SK-N-SH treated with all-trans-retinoic acid at 6 μM for 48 hours (cell line): ENCODE measurements at regions not wholly inside any gene's neighbourhood (a gene's known extent, or its start where the extent isn't known, plus 50 kb on each side); places are given as distances from the start of the nearest gene placed in this dataset.

ENCODE experiments used
- ATAC-seq: fragments of 200-7000 bp; cut with Tn5 transposase; 3 replicates; pipeline ENCODE4 v1.9.1; 2020; ENCODE audit warnings: mild to moderate bottlenecking, moderate library complexity
- ARNTL ChIP-seq: fragments of 450-650 bp; formaldehyde crosslinking; IDR thresholded peaks from 2 replicates; pipeline ENCODE4 v1.5.0; 2020; ENCODE audit warnings: low read depth, mild to moderate bottlenecking, moderate library complexity, borderline replicate concordance
- BACH2 ChIP-seq: fragments of 250-450 bp; sonication (Bioruptor Pico); IDR thresholded peaks from 2 replicates; pipeline ENCODE4 v1.9.0; 2021; ENCODE audit warnings: mild to moderate bottlenecking, borderline replicate concordance
- ESRRG ChIP-seq: fragments of 250-450 bp; sonication (Bioruptor Pico); IDR thresholded peaks from 2 replicates; pipeline ENCODE4 v1.6.1; 2021; ENCODE audit warnings: mild to moderate bottlenecking
- GLIS3 ChIP-seq: fragments of 250-450 bp; sonication (Bioruptor Pico); IDR thresholded peaks from 2 replicates; pipeline ENCODE4 v1.5.0; 2020; ENCODE audit warnings: mild to moderate bottlenecking, moderate library complexity
- ISL1 ChIP-seq: fragments of 250-450 bp; sonication (Bioruptor Pico); IDR thresholded peaks from 2 replicates; pipeline ENCODE4 v2.1.2; 2022; ENCODE audit warnings: mild to moderate bottlenecking, moderate library complexity
- OSR1 ChIP-seq: fragments of 250-450 bp; sonication (Bioruptor Pico); IDR thresholded peaks from 2 replicates; pipeline ENCODE4 v1.8.0; 2022; ENCODE audit warnings: moderate library complexity, mild to moderate bottlenecking, inconsistent platforms
- PPARA ChIP-seq: fragments of 250-450 bp; sonication (Bioruptor Pico); IDR thresholded peaks from 2 replicates; pipeline ENCODE4 v1.5.0; 2020; ENCODE audit warnings: mild to moderate bottlenecking, borderline replicate concordance
- RARB ChIP-seq: fragments of 250-450 bp; sonication (Bioruptor Pico); IDR thresholded peaks from 2 replicates; pipeline ENCODE4 v1.8.0; 2021; ENCODE audit warnings: mild to moderate bottlenecking, moderate library complexity
- SNAI2 ChIP-seq: fragments of 250-450 bp; sonication (Bioruptor Pico); IDR thresholded peaks from 2 replicates; pipeline ENCODE4 v1.5.0; 2020; ENCODE audit warnings: mild to moderate bottlenecking, moderate library complexity
- TOX ChIP-seq: fragments of 250-450 bp; sonication (Bioruptor Pico); IDR thresholded peaks from 2 replicates; pipeline ENCODE4 v1.8.0; 2021; ENCODE audit warnings: mild to moderate bottlenecking, moderate library complexity, borderline replicate concordance
- ZC3H10 ChIP-seq: fragments of 250-450 bp; sonication (Bioruptor Pico); IDR thresholded peaks from 2 replicates; pipeline ENCODE4 v1.5.1; 2021; ENCODE audit warnings: mild to moderate bottlenecking, moderate library complexity
- ZFP3 ChIP-seq: fragments of 250-450 bp; sonication (Bioruptor Pico); IDR thresholded peaks from 2 replicates; pipeline ENCODE4 v1.5.0; 2020; ENCODE audit warnings: mild to moderate bottlenecking, moderate library complexity
- ZFP30 ChIP-seq: fragments of 450-650 bp; formaldehyde crosslinking; IDR thresholded peaks from 2 replicates; pipeline ENCODE4 v1.5.0; 2022; ENCODE audit warnings: mild to moderate bottlenecking, moderate library complexity
- ZNF565 ChIP-seq: fragments of 450-650 bp; formaldehyde crosslinking; conservative IDR thresholded peaks from 2 replicates; pipeline ENCODE4 v1.5.0; 2020; ENCODE audit warnings: low read depth, mild to moderate bottlenecking, moderate library complexity
- ZNF70 ChIP-seq: fragments of 450-650 bp; formaldehyde crosslinking; IDR thresholded peaks from 2 replicates; pipeline ENCODE4 v1.5.0; 2020; ENCODE audit warnings: mild to moderate bottlenecking, moderate library complexity
- ZNF8 ChIP-seq: fragments of 450-650 bp; formaldehyde crosslinking; IDR thresholded peaks from 2 replicates; pipeline ENCODE4 v1.5.0; 2020; ENCODE audit warnings: mild to moderate bottlenecking, moderate library complexity
- TF ChIP-seq, protein P1 (sequence below): fragments of 250-450 bp; sonication (Bioruptor Pico); IDR thresholded peaks from 2 replicates; pipeline ENCODE4 v1.8.0; 2020; ENCODE audit warnings: mild to moderate bottlenecking, moderate library complexity, borderline replicate concordance
- TF ChIP-seq, protein P2 (sequence below): fragments of 250-450 bp; sonication (Bioruptor Pico); IDR thresholded peaks from 2 replicates; pipeline ENCODE4 v1.5.1; 2021; ENCODE audit warnings: mild to moderate bottlenecking, moderate library complexity
- TF ChIP-seq, protein P3 (sequence below): fragments of 250-450 bp; sonication (Bioruptor Pico); IDR thresholded peaks from 2 replicates; pipeline ENCODE4 v1.8.0; 2021; ENCODE audit warnings: low read depth, mild to moderate bottlenecking, moderate library complexity, borderline replicate concordance

DNA sequence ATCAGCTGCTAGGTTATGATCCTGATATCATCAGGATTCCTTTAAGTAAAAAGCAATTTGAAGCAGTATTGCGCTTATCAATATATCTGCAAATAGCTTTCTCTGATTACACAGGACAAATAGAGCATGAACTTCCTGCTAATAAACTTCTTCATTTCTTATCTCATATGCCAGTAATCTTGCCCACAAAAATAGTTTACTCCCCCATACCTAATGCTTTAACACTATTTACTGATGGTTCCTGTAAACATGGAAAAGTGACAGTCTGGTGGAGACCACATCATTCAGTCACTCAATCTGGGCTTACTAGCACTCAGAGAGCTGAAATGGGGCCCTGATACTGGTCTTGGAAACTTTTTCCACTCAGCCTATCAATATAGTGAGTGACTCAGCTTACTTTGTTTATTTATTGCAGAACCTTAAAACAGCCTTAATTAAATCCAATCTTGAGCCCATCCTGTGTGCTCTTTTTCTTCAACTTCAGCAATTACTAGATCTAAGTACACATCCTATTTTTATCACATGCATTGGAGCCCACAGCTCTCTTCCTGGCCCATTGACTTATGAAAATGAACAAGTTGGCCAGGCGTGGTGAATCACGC, 1464.3 kb downstream of the UQCRFS1 start:
- no peak for ATAC-seq
- TF ChIP-seq ZFP30 (CRISPR knock-in tag): no peak
- TF ChIP-seq, protein P1, sequence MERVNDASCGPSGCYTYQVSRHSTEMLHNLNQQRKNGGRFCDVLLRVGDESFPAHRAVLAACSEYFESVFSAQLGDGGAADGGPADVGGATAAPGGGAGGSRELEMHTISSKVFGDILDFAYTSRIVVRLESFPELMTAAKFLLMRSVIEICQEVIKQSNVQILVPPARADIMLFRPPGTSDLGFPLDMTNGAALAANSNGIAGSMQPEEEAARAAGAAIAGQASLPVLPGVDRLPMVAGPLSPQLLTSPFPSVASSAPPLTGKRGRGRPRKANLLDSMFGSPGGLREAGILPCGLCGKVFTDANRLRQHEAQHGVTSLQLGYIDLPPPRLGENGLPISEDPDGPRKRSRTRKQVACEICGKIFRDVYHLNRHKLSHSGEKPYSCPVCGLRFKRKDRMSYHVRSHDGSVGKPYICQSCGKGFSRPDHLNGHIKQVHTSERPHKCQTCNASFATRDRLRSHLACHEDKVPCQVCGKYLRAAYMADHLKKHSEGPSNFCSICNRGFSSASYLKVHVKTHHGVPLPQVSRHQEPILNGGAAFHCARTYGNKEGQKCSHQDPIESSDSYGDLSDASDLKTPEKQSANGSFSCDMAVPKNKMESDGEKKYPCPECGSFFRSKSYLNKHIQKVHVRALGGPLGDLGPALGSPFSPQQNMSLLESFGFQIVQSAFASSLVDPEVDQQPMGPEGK (CRISPR knock-in tag): no peak
- no peak for TF ChIP-seq ARNTL (CRISPR knock-in tag)
- no peak for TF ChIP-seq OSR1 (CRISPR knock-in tag)
- no peak for TF ChIP-seq ZNF8 (CRISPR knock-in tag)
- TF ChIP-seq ZNF70 (CRISPR knock-in tag): no peak
- TF ChIP-seq PPARA (CRISPR knock-in tag): no peak
- no peak for TF ChIP-seq ZNF565 (CRISPR knock-in tag)
- TF ChIP-seq, protein P2, sequence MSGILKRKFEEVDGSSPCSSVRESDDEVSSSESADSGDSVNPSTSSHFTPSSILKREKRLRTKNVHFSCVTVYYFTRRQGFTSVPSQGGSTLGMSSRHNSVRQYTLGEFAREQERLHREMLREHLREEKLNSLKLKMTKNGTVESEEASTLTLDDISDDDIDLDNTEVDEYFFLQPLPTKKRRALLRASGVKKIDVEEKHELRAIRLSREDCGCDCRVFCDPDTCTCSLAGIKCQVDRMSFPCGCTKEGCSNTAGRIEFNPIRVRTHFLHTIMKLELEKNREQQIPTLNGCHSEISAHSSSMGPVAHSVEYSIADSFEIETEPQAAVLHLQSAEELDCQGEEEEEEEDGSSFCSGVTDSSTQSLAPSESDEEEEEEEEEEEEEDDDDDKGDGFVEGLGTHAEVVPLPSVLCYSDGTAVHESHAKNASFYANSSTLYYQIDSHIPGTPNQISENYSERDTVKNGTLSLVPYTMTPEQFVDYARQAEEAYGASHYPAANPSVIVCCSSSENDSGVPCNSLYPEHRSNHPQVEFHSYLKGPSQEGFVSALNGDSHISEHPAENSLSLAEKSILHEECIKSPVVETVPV (CRISPR knock-in tag): no peak
- TF ChIP-seq ESRRG (CRISPR knock-in tag): no peak
- TF ChIP-seq SNAI2 (CRISPR knock-in tag): no peak
- TF ChIP-seq BACH2 (CRISPR knock-in tag): no peak
- TF ChIP-seq GLIS3 (CRISPR knock-in tag): no peak
- TF ChIP-seq, protein P3, sequence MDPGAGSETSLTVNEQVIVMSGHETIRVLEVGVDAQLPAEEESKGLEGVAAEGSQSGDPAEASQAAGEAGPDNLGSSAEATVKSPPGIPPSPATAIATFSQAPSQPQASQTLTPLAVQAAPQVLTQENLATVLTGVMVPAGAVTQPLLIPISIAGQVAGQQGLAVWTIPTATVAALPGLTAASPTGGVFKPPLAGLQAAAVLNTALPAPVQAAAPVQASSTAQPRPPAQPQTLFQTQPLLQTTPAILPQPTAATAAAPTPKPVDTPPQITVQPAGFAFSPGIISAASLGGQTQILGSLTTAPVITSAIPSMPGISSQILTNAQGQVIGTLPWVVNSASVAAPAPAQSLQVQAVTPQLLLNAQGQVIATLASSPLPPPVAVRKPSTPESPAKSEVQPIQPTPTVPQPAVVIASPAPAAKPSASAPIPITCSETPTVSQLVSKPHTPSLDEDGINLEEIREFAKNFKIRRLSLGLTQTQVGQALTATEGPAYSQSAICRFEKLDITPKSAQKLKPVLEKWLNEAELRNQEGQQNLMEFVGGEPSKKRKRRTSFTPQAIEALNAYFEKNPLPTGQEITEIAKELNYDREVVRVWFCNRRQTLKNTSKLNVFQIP (CRISPR knock-in tag): no peak

DNA sequence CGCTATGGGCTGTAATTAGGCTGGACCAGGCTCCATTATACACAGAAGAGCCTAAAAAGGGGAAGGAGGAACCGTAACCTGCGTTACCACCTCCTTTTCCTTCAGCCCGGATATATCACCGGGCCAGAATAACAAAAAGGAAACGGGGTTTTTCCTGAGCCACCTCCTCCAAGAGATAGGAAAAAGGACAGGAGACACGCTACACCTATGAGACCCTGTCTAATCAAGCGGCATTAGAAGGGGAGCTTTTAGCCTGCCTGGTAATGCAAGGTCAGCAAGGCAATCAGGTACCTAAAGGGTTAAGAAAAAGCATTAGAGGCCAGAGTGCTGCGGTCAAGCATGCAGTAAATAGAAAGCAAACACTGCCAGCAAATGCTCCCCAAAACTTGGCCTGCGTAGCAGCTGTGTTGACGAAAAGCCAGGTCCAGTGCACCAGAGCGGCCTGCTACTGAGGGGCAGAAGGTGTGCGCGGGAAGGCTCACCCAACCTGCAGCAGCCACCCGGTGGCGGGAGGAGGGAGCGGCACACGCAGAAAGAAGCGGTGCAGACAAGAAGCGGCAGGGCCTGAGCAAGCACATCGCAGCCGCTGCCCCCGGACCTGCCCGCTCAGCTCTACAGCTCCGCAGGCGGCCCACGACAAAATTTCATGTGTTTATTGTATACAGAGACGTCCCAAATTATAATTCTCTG, 1466.1 kb downstream of the UQCRFS1 start:
- TF ChIP-seq ZNF8 (CRISPR knock-in tag) (no peak), RARB (no peak), SNAI2 (CRISPR knock-in tag) (no peak), ZC3H10 (CRISPR knock-in tag) (no peak), BACH2 (CRISPR knock-in tag) (no peak), OSR1 (CRISPR knock-in tag) (no peak), ZNF70 (CRISPR knock-in tag) (no peak), ZFP3 (no peak), ISL1 (CRISPR knock-in tag) (no peak), ZNF565 (CRISPR knock-in tag) (no peak), TOX (CRISPR knock-in tag) (no peak), ZFP30 (CRISPR knock-in tag) (no peak), GLIS3 (CRISPR knock-in tag) (no peak)
- TF ChIP-seq, protein P2 (CRISPR knock-in tag): no peak
- TF ChIP-seq, protein P1 (CRISPR knock-in tag): no peak
- TF ChIP-seq, protein P3 (CRISPR knock-in tag): no peak
- ATAC-seq: no peak; the same call in 1 of the 3 replicates
